Upper lobe of left lung (tissue), 4 donors: ENCODE measurements at regions not wholly inside any gene's neighbourhood (a gene's known extent, or its start where the extent isn't known, plus 50 kb on each side); places are given as distances from the start of the nearest gene placed in this dataset.

Experiments used
- POLR2A ChIP-seq, 4 donors: fragments of 450-650 bp; IDR thresholded peaks; one replicate each; pipeline ENCODE4 v1.5.1; 2016 to 2017; ENCODE audit warnings: antibody characterized with exemption in 4 of 4, mild to moderate bottlenecking in 2 of 4
- POLR2AphosphoS5 ChIP-seq, 2 donors: sonication (generic); formaldehyde crosslinking; IDR thresholded peaks; one replicate each; pipeline ENCODE4 v1.5.1; 2017; ENCODE audit warnings: antibody characterized with exemption in 2 of 2

GRCh38 chr5:17412760-17413671 lies 85.0 kb upstream of the TAF11L2 start:
- TF ChIP-seq POLR2A (IDR thresholded peaks at IDR 0.05) (no peak), POLR2AphosphoS5 (IDR thresholded peaks at IDR 0.05) (no peak)
